Uterus (tissue), 2 donors: ENCODE measurements at regions not wholly inside any gene's neighbourhood (a gene's known extent, or its start where the extent isn't known, plus 50 kb on each side); places are given as distances from the start of the nearest gene placed in this dataset.

Experiments used
- POLR2A ChIP-seq, 2 donors: fragments of 450-650 bp; IDR thresholded peaks; one replicate each; pipeline ENCODE4 v1.6.1; 2016; ENCODE audit warnings: antibody characterized with exemption in 2 of 2, mild to moderate bottlenecking in 1 of 2, moderate library complexity in 1 of 2
- TF ChIP-seq, protein P1 (sequence below), 4 experiments: fragments of 200-600 bp in 2 of 4; fragments of 450-650 bp in 2 of 4; sonication (generic) in 2 of 4; IDR thresholded peaks; one replicate each; pipeline ENCODE4 v1.5.1; 2016 to 2019; ENCODE audit warnings: antibody characterized with exemption in 4 of 4, mild to moderate bottlenecking in 2 of 4, moderate library complexity in 1 of 4

DNA sequence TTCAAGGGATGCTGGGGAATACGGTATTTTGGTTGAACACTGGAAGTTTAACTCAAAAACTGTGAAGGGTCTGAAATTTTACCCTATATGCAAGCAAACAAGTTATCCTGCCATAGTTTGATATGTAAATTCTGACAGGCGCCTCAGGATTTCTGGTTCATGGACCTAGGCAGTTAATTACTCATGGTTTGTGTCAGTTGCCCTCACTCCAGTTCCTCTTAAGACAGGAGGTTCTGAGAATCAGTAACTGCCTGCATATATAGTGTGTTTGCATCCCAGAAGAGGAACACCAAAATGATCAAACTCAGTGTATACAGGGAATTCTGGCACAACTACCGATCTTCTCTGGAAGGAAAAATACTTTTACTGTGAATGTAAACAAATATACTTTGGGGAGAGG is 360.4 kb upstream of the NWD2 start:
- TF ChIP-seq, protein P1, sequence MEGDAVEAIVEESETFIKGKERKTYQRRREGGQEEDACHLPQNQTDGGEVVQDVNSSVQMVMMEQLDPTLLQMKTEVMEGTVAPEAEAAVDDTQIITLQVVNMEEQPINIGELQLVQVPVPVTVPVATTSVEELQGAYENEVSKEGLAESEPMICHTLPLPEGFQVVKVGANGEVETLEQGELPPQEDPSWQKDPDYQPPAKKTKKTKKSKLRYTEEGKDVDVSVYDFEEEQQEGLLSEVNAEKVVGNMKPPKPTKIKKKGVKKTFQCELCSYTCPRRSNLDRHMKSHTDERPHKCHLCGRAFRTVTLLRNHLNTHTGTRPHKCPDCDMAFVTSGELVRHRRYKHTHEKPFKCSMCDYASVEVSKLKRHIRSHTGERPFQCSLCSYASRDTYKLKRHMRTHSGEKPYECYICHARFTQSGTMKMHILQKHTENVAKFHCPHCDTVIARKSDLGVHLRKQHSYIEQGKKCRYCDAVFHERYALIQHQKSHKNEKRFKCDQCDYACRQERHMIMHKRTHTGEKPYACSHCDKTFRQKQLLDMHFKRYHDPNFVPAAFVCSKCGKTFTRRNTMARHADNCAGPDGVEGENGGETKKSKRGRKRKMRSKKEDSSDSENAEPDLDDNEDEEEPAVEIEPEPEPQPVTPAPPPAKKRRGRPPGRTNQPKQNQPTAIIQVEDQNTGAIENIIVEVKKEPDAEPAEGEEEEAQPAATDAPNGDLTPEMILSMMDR (IDR thresholded peaks at IDR 0.05) = no peak
- TF ChIP-seq POLR2A (IDR thresholded peaks at IDR 0.05) = no peak
